ENCODE measurements at regions not wholly inside any gene's neighbourhood (a gene's known extent, or its start where the extent isn't known, plus 50 kb on each side); places are given as distances from the start of the nearest gene placed in this dataset.

GRCh38 chr10:90363799-90364483 is 493.9 kb downstream of the HTR7 start:
- Mint-ChIP-seq H3K27ac (no peak overlapping the region), H3K36me3 (no peaks in the 10 kb centered on the region), H3K9me3 (no peaks in the 10 kb centered on the region), H3K4me3 (no peak overlapping the region), H3K27me3 (no peaks in the 10 kb centered on the region), H3K4me1 (ENCODE audit: unreplicated experiment) (no peaks in the 10 kb centered on the region)
- no peak for TF ChIP-seq CTCF (conservative IDR thresholded peaks at IDR 0.05)
- no peak for DNase-seq (ENCODE audit: extremely low spot score, unreplicated experiment)

GRCh38 chr10:90372451-90372850 is 485.4 kb downstream of the HTR7 start:
- Mint-ChIP-seq H3K36me3 (no peaks in the 10 kb centered on the region), H3K9me3 (no peaks in the 10 kb centered on the region), H3K27me3 (no peaks in the 10 kb centered on the region), H3K4me3 (no peak overlapping the region), H3K4me1 (ENCODE audit: unreplicated experiment) (no peaks in the 10 kb centered on the region), H3K27ac (no peak overlapping the region)
- no peak for DNase-seq (ENCODE audit: extremely low spot score, unreplicated experiment)
- TF ChIP-seq CTCF (conservative IDR thresholded peaks at IDR 0.05): no peak

GRCh38 chr10:90373911-90374310 is 483.9 kb downstream of the HTR7 start:
- Mint-ChIP-seq H3K4me1 (ENCODE audit: unreplicated experiment) (no peaks in the 10 kb centered on the region), H3K9me3 (no peaks in the 10 kb centered on the region), H3K27ac (no peak overlapping the region), H3K4me3 (no peak overlapping the region), H3K36me3 (no peaks in the 10 kb centered on the region), H3K27me3 (no peaks in the 10 kb centered on the region)
- no peak for TF ChIP-seq CTCF (conservative IDR thresholded peaks at IDR 0.05)
- no peak for DNase-seq (ENCODE audit: extremely low spot score, unreplicated experiment)

- DNase-seq (ENCODE audit: extremely low spot score, unreplicated experiment): no peak
- Mint-ChIP-seq H3K27me3 (no peaks in the 10 kb centered on the region), H3K27ac (no peak overlapping the region), H3K4me1 (ENCODE audit: unreplicated experiment) (no peaks in the 10 kb centered on the region), H3K4me3 (no peak overlapping the region), H3K9me3 (no peaks in the 10 kb centered on the region), H3K36me3 (no peaks in the 10 kb centered on the region)
- TF ChIP-seq CTCF (conservative IDR thresholded peaks at IDR 0.05): no peak
Measured at GRCh38 chr10:90378524-90379076, 479.2 kb downstream of the HTR7 start.

- TF ChIP-seq CTCF (conservative IDR thresholded peaks at IDR 0.05): no peak
- H3K4me1 Mint-ChIP-seq (ENCODE audit: unreplicated experiment): no peaks in the 10 kb centered on the region
- H3K36me3 Mint-ChIP-seq: no peaks in the 10 kb centered on the region
- no peak for DNase-seq (ENCODE audit: extremely low spot score, unreplicated experiment)
- no peak overlapping the region for H3K4me3 Mint-ChIP-seq
- H3K27ac Mint-ChIP-seq: no peak overlapping the region
- H3K9me3 Mint-ChIP-seq: no peaks in the 10 kb centered on the region
- no peaks in the 10 kb centered on the region for H3K27me3 Mint-ChIP-seq
Measured at GRCh38 chr10:90381468-90381867, 476.4 kb downstream of the HTR7 start.

All from type B pancreatic cell (in vitro differentiated cells).